Heart right ventricle (tissue), 16 donors: ENCODE measurements at regions not wholly inside any gene's neighbourhood (a gene's known extent, or its start where the extent isn't known, plus 50 kb on each side); places are given as distances from the start of the nearest gene placed in this dataset.

Experiments
- ATAC-seq, 8 donors: fragments of 200-7000 bp; cut with Tn5 transposase; one replicate each; pipeline ENCODE4 v1.9.1; 2020; ENCODE audit warnings: mild to moderate bottlenecking in 8 of 8, moderate library complexity in 8 of 8, moderate number of reproducible peaks in 1 of 8
- DNase-seq, 2 donors: peaks; one replicate each; pipeline ENCODE4 v3.0.0-alpha.2; 2020
- H3K27ac ChIP-seq, 10 donors: fragments of 200-600 bp; sonication (generic) in 2 of 10; one replicate each; pipeline versions ENCODE4 v1.5.0 to v1.8.0; 2020 to 2022; ENCODE audit warnings: mild to moderate bottlenecking in 3 of 10
- H3K27me3 ChIP-seq, 7 donors: fragments of 200-600 bp; one replicate each; pipeline ENCODE4 v1.8.0; 2021 to 2022; ENCODE audit warnings: mild to moderate bottlenecking in 2 of 7
- H3K36me3 ChIP-seq, 9 donors: fragments of 200-600 bp; sonication (generic) in 1 of 9; one replicate each; pipeline versions ENCODE4 v1.5.0 to v1.8.0; 2020 to 2022; ENCODE audit warnings: mild to moderate bottlenecking in 2 of 9
- H3K4me1 ChIP-seq, 9 donors: fragments of 200-600 bp; sonication (generic) in 1 of 9; one replicate each; pipeline versions ENCODE4 v1.5.0 to v1.8.0; 2020 to 2022; ENCODE audit warnings: mild to moderate bottlenecking in 4 of 9
- H3K4me3 ChIP-seq, 10 donors: fragments of 200-600 bp; sonication (generic) in 2 of 10; one replicate each; pipeline versions ENCODE4 v1.5.0 to v1.8.0; 2020 to 2022; ENCODE audit warnings: mild to moderate bottlenecking in 7 of 10, moderate library complexity in 2 of 10
- H3K9me3 ChIP-seq, 11 donors: fragments of 200-600 bp in 10 of 11; sonication (generic) in 2 of 11; one replicate each; pipeline versions ENCODE4 v1.5.0 to v1.8.0; 2013 to 2022; ENCODE audit warnings: mild to moderate bottlenecking in 2 of 11, control low read depth in 1 of 11, moderate library complexity in 1 of 11
- CTCF ChIP-seq, 9 donors: fragments of 200-600 bp; sonication (generic) in 2 of 9; IDR thresholded peaks; one replicate each; pipeline versions ENCODE4 v1.5.0 to v1.8.0; 2021 to 2022; ENCODE audit warnings: antibody characterized with exemption in 9 of 9, mild to moderate bottlenecking in 5 of 9, moderate library complexity in 1 of 9
- whole genome bisulfite sequencing, 2 donors: extraction: QIAGEN DNeasy Blood & Tissue Kit; methylation state at CpG; one replicate each; pipeline ENCODE4 v1.1.7; 2013; ENCODE audit warnings: inconsistent platforms in 1 of 2; 5-methylcytosine and 5-hydroxymethylcytosine counted together
- intact Hi-C, 10 donors: fragments of 100-400 bp; cut with DNase I; formaldehyde crosslinking; loops; one replicate each; pipeline versions ENCODE4 v1.11.1 to v1.14.2; 2022
- donor health status: Arrhythmogenic right ventricular cardiomyopathy.
- donor health status: ischemic (EF 13 %, LVEDD 7.1; RV severe dilation, severe dysfunction).
- donor health status: healthy with polysubstance abuse.
- donor health status: DM: no; HTN: yes; CAD: no.
- donor health status: DM: no; HTN: no; CAD: no.
- donor health status: ischemic (EF 25% LVEDD 6.9; RV normal size, moderate dysfunction).
- donor health status: ischemic (EF 25% LVEDD 5.7; RV mildly dilated, moderate dysfunction).
- donor health status: healthy.
- donor health status: DM: yes; HTN: yes; CAD: no.
- donor health status: Ischemic cardiomyopathy.
- donor health status: ischemic (EF 35%, LVEDD 5.7; RV mildly dilated, moderate dysfunction).
- donor health status: nonischemic (EF 11% LVEDD 7.7; RV severe dilation, severe dysfunction).
- donor health status: DM: yes; HTN: yes; CAD: no.
- donor health status: PGD.
- donor health status: ischemic (EF 29% LVEDD 5.4; RV normal size, mild dysfunction).
- donor health status: nonischemic (EF 23%, LVEDD 6.1; RV moderate dilation, normal function).

- no peak for DNase-seq
- no peak for TF ChIP-seq CTCF (IDR thresholded peaks at IDR 0.05)
- ATAC-seq, result no peak
- no peaks in the 10 kb centered on the region for H3K4me1 ChIP-seq
- WGBS, 2 donors, result 55 to 57% methylated on average over 8 of the region's 8 CpGs
- H3K4me3 ChIP-seq, result no peak overlapping the region
- intact Hi-C loops, result no loop called here
- no peaks in the 10 kb centered on the region for H3K36me3 ChIP-seq
- no peaks in the 10 kb centered on the region for H3K9me3 ChIP-seq
- H3K27ac ChIP-seq, result no peak overlapping the region
- H3K27me3 ChIP-seq, result peaks cover 0 to 68% (median 60%) of the 10 kb centered on the region in 7 donors
Observed at GRCh38 chr4:3856604-3857204, 90.5 kb downstream of the ADRA2C start.

- Histone ChIP-seq H3K27me3 (peaks cover 0 to 68% (median 62%) of the 10 kb centered on the region in 7 donors), H3K9me3 (no peaks in the 10 kb centered on the region), H3K36me3 (no peaks in the 10 kb centered on the region), H3K4me3 (no peak overlapping the region), H3K27ac (no peak overlapping the region), H3K4me1 (peaks cover 0 to 5% (median 0%) of the 10 kb centered on the region in 9 donors)
- intact Hi-C loops, result no loop called here
- no peak for TF ChIP-seq CTCF (IDR thresholded peaks at IDR 0.05)
- no peak for DNase-seq
- WGBS, 2 donors, result 63 to 67% methylated on average over 9 of the region's 9 CpGs
- ATAC-seq, result no peak
Observed at GRCh38 chr4:3857269-3857926, 91.2 kb downstream of the ADRA2C start.

GRCh38 chr4:3858046-3858730, 92.0 kb downstream of the ADRA2C start:
- Histone ChIP-seq H3K36me3 (no peaks in the 10 kb centered on the region), H3K9me3 (no peaks in the 10 kb centered on the region), H3K27ac (no peak overlapping the region), H3K4me3 (no peak overlapping the region), H3K4me1 (peaks cover 0 to 13% (median 3%) of the 10 kb centered on the region in 9 donors), H3K27me3 (peaks cover 0 to 70% (median 65%) of the 10 kb centered on the region in 7 donors)
- intact Hi-C loops, result no loop called here
- ATAC-seq (no peak), DNase-seq (no peak)
- TF ChIP-seq CTCF (IDR thresholded peaks at IDR 0.05), result no peak
- 75 to 76% methylated on average over 6 of the region's 6 CpGs for WGBS, 2 donors

- DNase-seq (no peak), ATAC-seq (no peak)
- TF ChIP-seq CTCF (IDR thresholded peaks at IDR 0.05), result no peak
- no peaks in the 10 kb centered on the region for H3K9me3 ChIP-seq
- 81 to 82% methylated on average over 9 of the region's 9 CpGs for WGBS, 2 donors
- peaks cover 0 to 17% (median 3%) of the 10 kb centered on the region in 9 donors for H3K4me1 ChIP-seq
- intact Hi-C loops, result no loop called here
- H3K27ac ChIP-seq, result no peak overlapping the region
- H3K4me3 ChIP-seq, result no peak overlapping the region
- peaks cover 0 to 70% (median 65%) of the 10 kb centered on the region in 7 donors for H3K27me3 ChIP-seq
- H3K36me3 ChIP-seq, result no peaks in the 10 kb centered on the region
Observed at GRCh38 chr4:3858765-3859388, 92.7 kb downstream of the ADRA2C start.
